AG04450 (cell line): ENCODE measurements at regions not wholly inside any gene's neighbourhood (a gene's known extent, or its start where the extent isn't known, plus 50 kb on each side); places are given as distances from the start of the nearest gene placed in this dataset.
"Not testable (repeated sequence)": the region's sequence is repeated elsewhere in the genome, so short reads cannot be mapped to it uniquely, and the experiment has no call there.

Source experiments
- CTCF ChIA-PET: fragments of 300-600, 350-600 bp; formaldehyde crosslinking; extraction: SDS; loops from one replicate; lab custom pipeline; 2022; ENCODE audit warnings: antibody characterized with exemption, inconsistent platforms; lab: Charles Lee
- POLR2A ChIA-PET: fragments of 350-600 bp; formaldehyde crosslinking; extraction: SDS; loops from one replicate; lab custom pipeline; 2021; ENCODE audit warnings: antibody characterized with exemption, inconsistent platforms; lab: Yijun Ruan, JAX
- DNase-seq: peaks from one replicate; pipeline ENCODE4 v3.0.0-alpha.2; 2011; ENCODE audit warnings: low read depth, low spot score
- H3K27ac ChIP-seq: one replicate; pipeline ENCODE4 v1.5.1; 2012; ENCODE audit warnings: low read depth, low read length, control low read depth
- H3K27me3 ChIP-seq: one replicate; pipeline ENCODE4 v1.6.0; 2012; ENCODE audit warnings: low read length; ENCODE audit not compliant: control insufficient read depth, insufficient read depth
- H3K4me3 ChIP-seq: 2 replicates; pipeline ENCODE4 v1.5.1; 2011; ENCODE audit warnings: mild to moderate bottlenecking, low read depth, low read length, control low read depth
- H3K9me3 ChIP-seq: 2 replicates; pipeline ENCODE4 v1.5.1; 2012; ENCODE audit warnings: low read length; ENCODE audit not compliant: control insufficient read depth, insufficient read depth
- CTCF ChIP-seq: IDR thresholded peaks from 2 replicates; pipeline ENCODE4 v1.5.1; 2011; ENCODE audit warnings: low read depth, low read length, control low read depth, inconsistent platforms

- Histone ChIP-seq H3K27ac (no peak overlapping the region), H3K9me3 (peaks cover 10% of the 10 kb centered on the region; the same call in 1 of the 2 replicates), H3K27me3 (no peaks in the 10 kb centered on the region), H3K4me3 (no peak overlapping the region)
- POLR2A ChIA-PET: no interaction called here
- DNase-seq: no peak
- TF ChIP-seq CTCF: no peak
- CTCF ChIA-PET: no interaction called here
These were observed 264.5 kb upstream of the ELAVL2 start for GRCh38 chr9:24090566-24090965.

GRCh38 chr9:24073666-24074065 is 247.6 kb upstream of the ELAVL2 start:
- Histone ChIP-seq H3K27me3 (no peaks in the 10 kb centered on the region), H3K4me3 (no peak overlapping the region), H3K9me3 (peaks cover 17% of the 10 kb centered on the region; the same call in 1 of the 2 replicates), H3K27ac (no peak overlapping the region)
- DNase-seq: no peak
- ChIA-PET CTCF (no interaction called here), POLR2A (no interaction called here)
- TF ChIP-seq CTCF: no peak

- peaks cover 17% of the 10 kb centered on the region; the same call in 1 of the 2 replicates for H3K9me3 ChIP-seq
- ChIA-PET POLR2A (no interaction called here), CTCF (no interaction called here)
- TF ChIP-seq CTCF: no peak
- no peaks in the 10 kb centered on the region for H3K27me3 ChIP-seq
- H3K27ac ChIP-seq: no peak overlapping the region
- no peak overlapping the region for H3K4me3 ChIP-seq
- no peak for DNase-seq
These were observed 247.1 kb upstream of the ELAVL2 start for GRCh38 chr9:24073007-24073592.

DNA sequence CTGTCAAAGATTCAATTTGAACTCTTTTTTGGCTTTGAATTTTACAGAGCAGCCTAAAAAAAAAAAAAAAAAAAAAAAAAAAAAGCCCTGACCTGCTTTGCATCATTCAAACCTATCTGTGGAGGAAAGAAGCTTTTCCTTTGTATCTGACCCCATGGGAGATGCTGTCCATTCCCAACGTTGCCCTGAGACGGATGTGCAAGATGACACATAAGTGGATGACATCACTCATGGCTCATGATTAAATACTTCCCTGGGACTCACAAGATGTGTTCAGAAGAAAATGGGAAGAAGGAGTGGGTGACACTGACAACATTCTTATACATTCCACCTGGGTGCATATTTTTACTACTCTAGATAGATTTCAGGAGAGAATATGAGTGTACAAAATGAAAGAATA is 245.7 kb upstream of the ELAVL2 start:
- H3K27me3 ChIP-seq: no peaks in the 10 kb centered on the region
- ChIA-PET CTCF (interaction anchor here (0.6 kb wide), 1 partner anchor 1109 kb away, joined by 4 read pairs; no protein-coding TSS in a partner anchor), POLR2A (no interaction called here)
- no peak overlapping the region for H3K4me3 ChIP-seq
- no peak for DNase-seq
- peaks cover 20% of the 10 kb centered on the region; the same call in 1 of the 2 replicates for H3K9me3 ChIP-seq
- no peak overlapping the region for H3K27ac ChIP-seq
- TF ChIP-seq CTCF: no peak

- Histone ChIP-seq H3K4me3 (no peak overlapping the region), H3K27me3 (no peaks in the 10 kb centered on the region), H3K9me3 (peaks cover 20% of the 10 kb centered on the region; the same call in 1 of the 2 replicates), H3K27ac (no peak overlapping the region)
- no peak for DNase-seq
- TF ChIP-seq CTCF: no peak
- ChIA-PET POLR2A (no interaction called here), CTCF (interaction anchor here (0.6 kb wide), 1 partner anchor 1110 kb away, joined by 4 read pairs; no protein-coding TSS in a partner anchor)
These were observed 245.1 kb upstream of the ELAVL2 start for GRCh38 chr9:24071091-24071490.

DNA sequence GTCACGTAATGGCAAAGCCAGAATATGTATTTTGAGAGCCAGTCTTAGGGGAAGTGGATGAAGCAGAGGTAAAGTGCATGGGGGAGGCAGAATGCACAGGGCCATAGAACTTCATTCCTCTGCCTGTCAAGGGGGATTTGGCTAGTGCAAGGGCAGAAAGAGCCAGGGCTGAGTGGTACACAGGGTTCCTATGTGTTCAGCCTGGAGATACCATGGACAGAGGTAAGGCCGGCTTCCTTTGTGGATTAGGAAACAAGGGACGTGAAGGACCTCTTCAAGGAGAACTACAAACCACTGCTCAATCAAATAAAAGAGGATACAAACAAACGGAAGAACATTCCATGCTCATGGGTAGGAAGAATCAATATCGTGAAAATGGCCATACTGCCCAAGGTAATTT is 241.1 kb upstream of the ELAVL2 start:
- H3K27ac ChIP-seq, CTCF ChIA-PET, POLR2A ChIA-PET, H3K27me3 ChIP-seq, DNase-seq, H3K4me3 ChIP-seq: not testable (repeated sequence)
- H3K9me3 ChIP-seq: peaks cover 21% of the 10 kb centered on the region; the same call in 1 of the 2 replicates
